GM21723 (cell line): ENCODE measurements at regions not wholly inside any gene's neighbourhood (a gene's known extent, or its start where the extent isn't known, plus 50 kb on each side); places are given as distances from the start of the nearest gene placed in this dataset.

Experiments used
- ATAC-seq: cut with Tn5 transposase; IDR thresholded peaks from one replicate; pipeline ENCODE4 v1.9.1; 2021; ENCODE audit warnings: mild to moderate bottlenecking, moderate library complexity; ENCODE audit not compliant: unreplicated experiment

DNA sequence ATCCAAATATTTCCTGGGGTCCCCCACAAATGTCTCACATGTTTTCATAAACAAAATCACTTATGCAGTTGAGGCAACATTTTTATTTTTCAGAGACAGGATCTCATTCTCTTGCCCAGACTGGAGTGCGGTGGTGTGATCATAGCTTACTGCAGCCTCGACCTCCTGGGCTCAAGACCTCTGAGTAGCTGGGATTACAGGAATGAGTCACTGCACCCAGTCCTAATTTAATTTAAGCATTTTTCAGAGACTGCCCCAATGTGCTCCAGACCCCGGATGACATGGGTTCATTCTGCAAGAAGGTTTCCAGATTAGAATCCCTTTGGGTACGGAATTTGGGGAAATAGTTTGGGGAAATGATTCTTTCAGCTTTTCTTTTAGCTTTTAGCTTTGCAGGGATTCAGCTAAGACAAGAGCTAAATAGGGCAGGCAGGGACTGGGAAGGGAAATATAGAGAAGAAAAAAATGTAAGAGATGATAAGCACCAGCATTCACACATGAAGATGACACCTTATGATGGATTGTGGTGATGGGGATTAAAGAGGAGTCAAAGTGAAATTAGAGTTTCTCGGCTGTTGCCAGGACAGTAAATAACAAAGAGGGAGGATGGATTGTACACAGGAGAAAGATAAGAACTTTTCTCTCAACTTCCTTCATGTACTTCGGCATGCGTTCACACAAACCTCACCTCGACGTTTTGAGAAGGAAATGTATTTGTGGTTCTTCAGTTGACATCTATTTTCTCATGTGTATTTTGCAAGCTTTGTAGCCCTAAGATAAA, 169.4 kb upstream of the TAB2 start:
- ATAC-seq: no peak

DNA sequence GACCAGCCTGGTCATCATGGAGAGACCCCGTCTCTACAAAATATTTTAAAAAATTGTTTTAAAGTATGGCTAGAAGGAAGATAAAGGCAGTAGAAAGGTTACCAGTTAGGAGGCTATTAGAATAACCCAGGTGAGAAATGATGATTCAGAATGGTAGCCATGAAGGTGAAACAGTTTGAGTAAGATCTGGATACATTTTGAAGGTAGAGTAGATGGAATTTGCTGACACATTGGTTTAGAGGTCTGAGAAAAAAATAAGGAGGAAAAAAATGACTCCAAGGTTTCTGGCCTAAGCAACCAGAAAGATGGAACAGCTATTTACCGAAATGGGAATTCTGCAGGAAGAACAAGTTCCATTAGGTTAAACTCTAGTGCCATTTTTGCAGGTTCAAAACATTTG, 167.9 kb upstream of the TAB2 start:
- no peak for ATAC-seq

DNA sequence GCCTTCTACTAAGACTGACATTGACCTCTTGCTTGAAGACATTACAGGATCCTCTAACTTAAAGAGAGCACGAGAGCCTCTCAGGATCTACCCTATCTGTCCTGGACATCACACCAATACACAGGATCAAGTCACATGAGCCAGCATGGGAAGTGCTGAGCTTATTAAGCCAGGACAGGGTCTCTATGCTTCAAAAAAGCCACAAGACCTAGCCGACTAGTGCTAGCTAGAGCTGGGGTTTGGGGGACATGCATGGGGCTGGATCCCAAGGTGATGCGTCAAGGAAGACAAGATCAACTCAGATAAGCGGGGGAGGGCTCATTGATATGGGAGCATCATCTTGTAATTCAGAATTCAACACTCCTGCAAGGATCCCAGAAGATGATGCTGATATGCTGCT, 167.2 kb upstream of the TAB2 start:
- no peak for ATAC-seq

DNA sequence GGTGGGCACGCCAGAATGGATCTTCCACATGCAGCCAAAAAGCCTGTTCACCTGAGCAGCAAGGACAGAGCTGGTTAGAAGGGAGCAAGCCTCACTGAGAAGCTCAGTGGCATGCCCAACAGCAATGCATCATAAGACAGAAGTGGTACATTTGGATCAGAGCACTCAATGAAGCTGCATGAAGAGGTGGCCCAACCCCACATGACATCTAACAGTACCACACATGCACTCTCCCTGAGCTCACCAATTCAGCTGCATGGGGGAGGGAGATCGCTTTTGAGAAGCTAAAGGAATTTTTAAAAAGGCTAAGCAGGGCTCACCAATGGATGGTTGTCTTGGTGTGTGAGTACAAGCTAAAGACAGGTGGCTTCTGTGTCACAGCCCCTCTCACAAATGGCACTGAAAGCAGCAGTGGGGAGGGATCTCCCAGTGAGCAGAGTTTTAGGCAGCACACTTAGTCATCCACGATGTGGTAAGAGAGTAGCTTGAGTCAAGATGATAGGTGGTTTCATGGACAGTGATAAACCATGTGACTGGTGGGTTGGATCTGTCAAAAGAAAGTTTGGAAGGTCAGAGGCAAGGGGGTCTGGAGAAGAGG, 166.6 kb upstream of the TAB2 start:
- ATAC-seq: no peak

DNA sequence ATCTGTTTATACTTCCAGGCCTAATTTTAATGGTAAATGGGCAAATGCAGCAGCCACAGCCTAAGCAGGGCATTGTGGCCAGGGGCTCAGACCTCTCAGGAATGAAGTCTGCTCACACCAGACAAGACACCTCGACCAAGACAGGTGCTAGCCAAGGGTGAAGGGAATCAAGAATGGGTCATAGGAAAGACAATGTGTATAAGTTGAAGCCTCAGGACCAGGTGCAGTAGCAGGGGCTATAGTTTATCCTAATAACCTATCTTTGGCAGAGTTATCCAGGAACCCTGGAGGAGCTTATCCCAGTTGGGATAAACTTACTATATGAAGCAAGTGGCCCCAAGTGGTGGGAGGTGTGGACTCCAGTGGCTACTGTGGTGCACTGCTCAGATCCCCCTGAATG, 165.0 kb upstream of the TAB2 start:
- no peak for ATAC-seq

DNA sequence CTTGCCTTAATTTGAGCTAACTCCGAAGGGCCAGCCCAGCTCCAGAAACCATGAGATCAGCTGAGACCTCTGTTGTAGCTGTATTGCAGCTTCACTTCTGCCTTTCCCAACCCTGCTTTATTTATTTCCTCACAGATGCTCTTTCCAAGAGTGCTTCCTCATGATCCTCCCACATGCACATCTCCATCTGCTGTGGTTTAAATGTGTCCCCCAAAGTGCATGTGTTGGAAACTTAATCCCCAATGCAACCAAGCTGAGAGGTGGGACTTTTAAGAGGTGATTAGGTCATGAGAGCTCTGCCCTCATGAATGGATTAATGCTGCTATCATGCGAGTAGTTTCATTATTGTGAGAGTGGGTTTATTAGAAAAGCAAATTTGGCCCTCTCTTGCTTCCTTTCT, 164.4 kb upstream of the TAB2 start:
- ATAC-seq: no peak

DNA sequence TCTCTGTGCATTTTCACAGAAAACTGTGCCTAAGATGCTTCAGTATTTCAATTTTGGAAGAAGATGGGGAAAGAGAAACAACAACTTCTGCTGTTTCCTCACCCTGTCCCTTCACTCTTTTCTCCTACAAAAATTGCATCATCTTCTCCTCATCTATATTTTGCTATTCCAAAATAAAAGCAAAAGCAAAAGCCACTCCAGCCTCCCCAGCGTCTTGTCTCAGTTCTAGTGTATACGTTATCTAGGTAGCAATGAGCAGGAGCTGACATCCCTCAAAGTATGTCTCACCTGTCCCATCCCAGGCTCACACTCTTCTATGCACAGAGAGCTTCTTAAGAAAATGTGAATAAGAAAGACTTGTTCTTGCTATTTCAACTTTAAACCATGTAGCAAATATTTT, 163.8 kb upstream of the TAB2 start:
- no peak for ATAC-seq

DNA sequence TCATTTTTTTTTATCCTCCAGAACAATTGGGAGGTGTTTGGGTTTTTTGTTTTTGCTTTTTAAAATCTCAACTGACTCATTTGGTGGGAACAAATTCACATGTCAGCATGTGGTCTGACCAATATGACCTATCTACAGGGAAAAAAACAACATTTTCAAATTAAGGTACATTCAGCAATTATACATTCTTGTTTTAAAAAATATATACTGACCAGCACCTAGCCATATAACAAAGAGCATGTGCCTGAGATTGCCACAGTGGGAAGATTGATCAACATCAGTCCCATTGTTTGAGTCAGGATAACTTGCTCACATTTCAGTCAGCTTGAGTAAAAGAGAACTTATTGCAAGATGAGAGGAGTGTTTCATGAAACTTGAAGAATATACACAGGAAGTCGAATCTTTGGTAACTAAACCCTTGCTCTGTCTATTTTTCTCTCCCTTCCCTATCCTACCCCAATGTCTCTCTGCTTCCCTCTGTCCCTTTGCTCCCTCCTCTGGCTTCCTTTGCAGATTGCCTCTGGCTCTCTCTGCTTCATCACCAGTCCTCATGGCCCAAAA, 163.2 kb upstream of the TAB2 start:
- ATAC-seq: no peak

DNA sequence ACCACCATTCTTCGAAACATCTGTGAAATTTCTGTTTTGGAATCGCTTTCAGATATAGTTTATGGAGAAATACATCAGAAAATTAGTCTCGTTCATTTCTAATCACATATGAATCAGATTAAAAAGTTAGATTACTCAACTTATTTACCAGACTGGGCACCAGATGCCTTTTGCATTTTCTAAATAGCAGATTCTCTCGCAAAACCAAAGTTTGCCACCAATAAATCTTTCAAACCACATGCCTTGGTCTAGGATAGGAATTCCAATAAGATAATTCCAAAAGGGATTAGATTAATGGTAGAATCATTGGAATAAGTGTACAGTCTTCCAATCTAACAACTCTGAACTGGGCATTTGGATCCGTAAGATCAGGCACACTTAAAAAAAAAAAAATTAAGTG, 160.4 kb upstream of the TAB2 start:
- no peak for ATAC-seq

DNA sequence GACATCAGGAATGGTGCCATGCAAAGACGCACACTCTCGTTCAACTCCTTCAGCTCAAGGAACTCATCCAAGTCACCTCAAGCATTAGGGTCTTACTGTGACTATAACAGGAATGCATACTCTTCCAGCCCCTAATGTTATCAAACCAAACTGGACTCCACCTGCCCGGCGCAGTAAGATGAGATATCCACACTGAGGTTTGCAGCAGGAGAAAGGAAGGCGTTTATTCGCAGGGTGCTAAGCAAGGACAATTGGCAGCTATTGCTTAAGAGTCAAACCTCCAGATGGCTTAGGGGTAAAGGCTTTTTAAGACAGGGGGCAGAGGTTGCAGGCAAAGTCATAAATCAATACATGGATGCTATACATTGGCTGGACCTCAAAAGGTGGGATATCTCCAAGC, 159.4 kb upstream of the TAB2 start:
- no peak for ATAC-seq

DNA sequence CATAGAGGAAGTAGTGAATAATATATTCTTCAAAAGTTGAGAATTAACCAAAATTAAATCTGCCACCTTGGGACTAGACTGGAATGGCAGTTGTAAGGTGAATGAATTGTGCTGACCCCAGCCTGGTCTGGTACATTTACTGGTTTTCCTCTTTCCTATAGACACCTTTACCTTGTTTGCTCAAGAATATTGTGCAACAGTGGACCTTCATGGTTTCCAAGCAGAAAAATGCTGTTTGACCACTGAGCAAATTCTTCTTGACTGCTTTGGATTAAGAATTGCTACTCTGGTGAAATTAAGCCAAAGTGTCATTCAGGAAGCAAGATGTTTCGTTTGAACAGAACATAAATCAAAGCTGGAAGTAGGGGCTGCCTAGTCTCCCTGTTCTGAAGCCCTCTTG, 156.6 kb upstream of the TAB2 start:
- ATAC-seq: no peak

DNA sequence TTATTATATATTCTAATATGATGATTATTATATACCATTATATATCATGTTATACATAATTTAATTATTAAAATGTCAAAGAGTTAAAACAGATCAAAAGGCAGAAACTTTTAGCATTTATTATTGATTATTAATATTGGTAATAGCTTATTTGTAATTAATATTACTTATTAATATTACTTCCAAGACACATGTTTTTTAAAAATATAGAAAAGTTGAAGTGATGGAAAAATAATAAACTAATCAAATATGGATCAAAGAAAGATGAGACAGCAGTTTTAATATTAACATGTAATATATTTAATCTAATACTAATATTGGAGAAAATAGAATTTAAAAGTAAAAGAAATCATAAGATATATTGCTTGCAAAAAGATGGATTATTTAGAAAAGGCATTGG, 154.6 kb upstream of the TAB2 start:
- no peak for ATAC-seq

DNA sequence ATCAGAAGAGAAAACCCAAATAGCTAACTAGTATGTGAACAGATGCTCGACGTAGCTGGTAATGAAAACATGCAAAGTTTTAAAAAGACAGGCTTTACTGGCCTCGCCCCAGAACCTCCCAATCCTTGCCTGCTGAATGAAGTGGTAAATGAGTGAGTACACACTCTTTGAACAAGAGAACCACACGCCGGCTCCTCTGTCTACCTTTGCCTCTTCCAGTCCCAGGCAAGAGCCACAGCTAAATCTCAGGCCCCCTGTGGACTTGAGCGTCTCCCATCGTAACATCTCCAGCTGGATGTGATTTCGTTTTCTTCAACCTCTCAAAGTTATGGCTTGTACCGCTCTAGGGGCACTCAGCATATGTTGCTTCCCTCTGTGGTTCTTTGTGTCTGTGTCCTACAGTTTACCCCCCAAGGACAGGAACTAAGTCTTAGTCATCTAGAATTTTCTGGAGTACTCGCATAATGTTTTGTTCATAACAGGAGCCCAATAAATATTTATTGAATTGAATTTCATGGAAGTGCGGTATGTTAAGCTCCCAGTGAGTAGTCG, 153.2 kb upstream of the TAB2 start:
- ATAC-seq: no peak

DNA sequence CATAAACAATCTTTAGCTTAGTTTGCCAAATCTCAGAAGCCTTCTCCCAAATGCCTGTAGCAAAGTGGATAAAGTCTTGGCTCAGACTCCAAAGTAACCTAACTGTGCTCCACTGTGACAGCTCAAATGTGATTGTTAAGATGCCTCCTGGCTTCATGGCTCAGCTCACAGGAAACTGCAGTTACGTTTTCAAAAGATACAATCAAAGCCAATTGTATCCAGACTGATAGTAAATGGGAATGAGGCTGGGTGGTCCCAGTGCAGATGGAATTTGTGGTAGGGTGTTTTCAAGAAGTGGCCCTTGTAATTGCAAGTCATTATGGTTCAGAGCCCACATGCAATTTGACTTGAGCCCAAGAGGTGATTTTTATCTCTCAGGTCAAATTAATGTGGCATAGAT, 151.2 kb upstream of the TAB2 start:
- ATAC-seq: no peak

DNA sequence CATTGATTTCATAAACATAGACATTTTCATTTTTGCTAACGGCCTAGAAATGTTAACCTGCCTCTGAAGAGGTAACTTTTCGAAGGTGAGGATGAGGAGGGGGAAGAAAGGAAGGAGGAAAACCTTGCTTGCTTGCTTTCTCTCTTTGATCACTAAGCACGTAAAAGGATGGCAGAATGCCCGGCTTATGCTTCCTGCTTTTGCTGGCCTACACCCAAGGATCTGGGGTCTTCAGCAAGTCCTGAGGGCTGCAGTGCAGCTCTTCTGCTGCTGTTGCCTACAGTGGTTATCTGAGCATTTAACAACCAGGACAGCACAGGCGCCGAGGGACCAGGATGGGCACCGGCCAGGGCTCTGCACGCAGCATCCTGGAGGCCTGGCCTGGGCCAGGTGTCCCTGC, 150.8 kb upstream of the TAB2 start:
- no peak for ATAC-seq

DNA sequence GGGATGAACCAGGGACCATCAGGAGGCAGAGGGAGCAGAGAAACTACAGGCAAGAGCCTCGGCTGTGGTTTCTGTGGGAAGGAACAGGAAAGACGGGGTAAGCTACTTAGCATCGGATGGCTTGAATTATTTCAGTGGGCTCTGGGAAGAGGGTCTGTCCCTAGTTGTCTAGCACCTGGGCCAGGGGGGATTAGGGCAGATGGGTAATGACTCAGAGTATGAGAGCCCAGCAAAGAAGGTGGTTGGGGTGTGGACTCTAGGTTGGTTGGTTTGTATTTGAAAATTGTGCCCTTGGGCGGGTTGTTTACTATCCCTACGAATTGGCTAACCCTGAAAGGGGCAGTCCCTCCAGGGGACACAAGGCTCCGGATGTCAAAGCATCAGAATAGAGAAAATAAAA, 148.5 kb upstream of the TAB2 start:
- no peak for ATAC-seq

DNA sequence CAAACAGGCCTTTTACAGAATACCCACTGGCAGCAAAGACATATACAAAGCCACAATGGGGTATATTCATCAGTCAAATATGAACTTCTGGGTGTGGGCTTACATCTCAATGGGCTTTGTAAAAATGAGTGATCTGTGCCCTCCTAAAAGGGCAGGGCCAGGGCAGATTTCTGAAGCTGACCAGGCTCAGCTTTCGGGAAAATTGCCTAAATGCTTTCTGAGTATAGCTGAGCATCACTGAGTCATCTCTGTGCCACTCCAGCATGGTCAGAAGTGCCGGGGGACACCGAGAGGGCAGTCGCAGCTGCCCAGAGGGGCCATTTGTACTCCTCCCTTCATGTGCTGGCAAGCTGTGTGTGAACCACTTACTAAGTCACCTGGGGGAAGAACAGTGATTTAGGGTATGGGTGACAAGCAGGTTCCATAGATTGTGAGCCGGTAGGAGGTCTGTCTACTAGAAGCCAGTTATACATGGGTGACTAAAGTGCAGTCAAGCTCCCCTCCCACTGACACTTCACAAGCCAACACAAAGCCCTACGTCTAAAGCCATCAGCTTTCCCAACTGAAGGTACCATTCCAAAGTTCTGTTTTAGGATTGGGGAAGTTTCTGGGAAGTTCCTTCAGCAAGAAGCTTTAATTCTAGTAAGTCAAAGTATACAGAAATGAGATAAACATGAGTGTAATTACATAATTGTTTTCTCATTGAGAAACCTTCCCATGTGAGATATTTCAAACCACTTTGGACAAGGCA, 147.6 kb upstream of the TAB2 start:
- ATAC-seq: no peak

DNA sequence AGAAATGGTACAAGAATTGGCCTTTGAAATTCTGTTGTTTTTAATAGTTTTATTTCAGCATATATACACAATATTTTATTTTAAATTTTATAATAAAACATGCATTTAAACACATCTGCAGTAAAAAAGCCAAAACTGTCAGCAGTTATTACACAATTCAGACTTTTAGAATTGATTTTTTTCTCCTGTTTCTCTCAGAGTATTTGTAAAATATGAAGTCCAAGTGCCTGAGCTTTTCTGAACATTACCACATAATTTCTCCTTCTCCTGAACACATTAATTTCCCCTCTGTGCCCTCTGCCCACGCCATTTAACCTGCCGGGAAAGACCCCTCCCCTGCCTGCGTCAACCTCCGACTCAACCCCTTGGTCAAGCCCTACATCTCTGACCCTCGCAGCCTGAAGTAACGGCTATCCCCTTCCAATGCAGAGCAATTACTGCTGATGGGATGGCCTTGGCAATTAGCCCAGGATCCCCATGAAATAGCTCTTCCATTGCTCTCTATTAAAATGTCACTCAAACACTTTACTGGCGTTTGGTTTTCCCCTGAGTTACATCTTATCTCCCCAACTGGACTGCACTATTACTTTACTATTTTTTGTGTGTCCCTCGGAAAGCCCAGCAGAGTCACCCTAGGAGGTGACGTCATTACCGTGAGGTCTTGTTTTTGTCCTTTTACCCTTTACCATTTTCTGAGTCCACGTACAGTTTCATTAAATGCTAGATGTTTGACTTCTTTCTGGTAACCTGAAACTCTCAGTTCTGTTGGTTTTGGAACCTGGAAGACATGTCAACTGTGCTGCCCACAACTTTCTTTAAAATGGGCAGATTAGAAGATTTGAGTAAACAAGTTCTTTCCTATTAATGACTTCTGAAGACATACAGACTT, 146.7 kb upstream of the TAB2 start:
- no peak for ATAC-seq

DNA sequence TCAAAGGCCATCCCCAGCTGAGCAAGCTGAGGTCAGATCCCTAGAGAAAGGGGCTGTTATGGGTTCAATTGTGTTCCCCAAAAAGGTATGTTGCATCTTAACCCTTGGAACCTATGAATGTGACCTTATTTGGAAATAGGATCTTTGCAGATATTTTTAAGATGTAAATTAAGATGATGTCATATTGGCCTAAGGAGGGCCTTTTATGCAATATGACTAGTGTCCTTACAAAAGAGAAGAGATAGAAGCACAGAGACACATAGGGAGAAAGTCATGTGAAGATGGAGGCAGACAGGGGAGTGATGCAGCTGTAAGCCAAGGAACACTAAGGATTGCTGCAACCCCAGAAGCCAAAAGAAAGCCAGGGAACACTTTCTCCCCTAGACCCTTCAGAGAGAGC, 144.3 kb upstream of the TAB2 start:
- ATAC-seq: no peak

DNA sequence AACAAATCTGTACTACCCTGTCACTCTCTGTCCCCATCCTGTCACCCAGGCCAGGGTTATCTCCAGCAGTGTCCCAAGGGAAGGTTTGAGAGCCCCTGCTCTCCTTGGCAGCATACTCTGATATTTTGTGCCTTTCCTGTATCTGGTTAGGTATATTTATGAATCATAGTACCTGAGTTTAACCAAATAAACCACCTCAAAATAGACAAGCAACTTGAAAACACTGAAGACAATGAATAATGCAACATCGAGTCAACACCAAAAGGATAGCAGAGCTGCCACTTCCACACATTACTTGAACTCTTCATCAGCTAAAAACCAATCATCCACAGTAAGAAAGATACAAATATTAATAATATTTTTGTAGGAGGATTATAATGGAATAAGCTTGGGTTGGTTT, 142.6 kb upstream of the TAB2 start:
- no peak for ATAC-seq
